ENCODE measurements at regions not wholly inside any gene's neighbourhood (a gene's known extent, or its start where the extent isn't known, plus 50 kb on each side); places are given as distances from the start of the nearest gene placed in this dataset.

- no peak for TF ChIP-seq CTCF (IDR thresholded peaks at IDR 0.05; ENCODE audit: low read depth, low read length)
- no peak for TF ChIP-seq EZH2phosphoT487 (IDR thresholded peaks at IDR 0.05; ENCODE audit: low read depth)
These were observed 87.9 kb upstream of the ITGA6 start for GRCh38 chr2:172339371-172340010.

Data from OCI-LY3 (cell line).